ENCODE measurements at regions not wholly inside any gene's neighbourhood (a gene's known extent, or its start where the extent isn't known, plus 50 kb on each side); places are given as distances from the start of the nearest gene placed in this dataset.

DNA sequence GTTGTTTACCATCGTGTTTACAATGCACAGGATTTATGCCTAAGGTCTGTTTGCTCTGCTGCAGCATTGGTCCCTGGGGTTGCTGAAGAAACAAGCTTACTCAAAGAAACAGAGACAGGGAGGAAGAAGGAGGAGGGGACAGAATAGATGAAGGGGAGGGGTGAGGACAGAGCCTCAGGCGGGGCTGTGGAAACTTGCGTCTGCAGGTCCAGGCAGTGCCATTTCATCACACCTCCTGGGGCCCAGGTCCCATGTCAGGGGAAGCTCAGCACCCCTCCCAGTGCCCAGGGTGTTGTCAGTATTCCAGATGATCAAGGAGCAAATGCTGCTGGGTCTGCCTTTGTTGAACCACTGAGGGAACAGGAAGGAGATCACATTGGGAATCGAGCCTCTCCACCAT is 1406.8 kb downstream of the TBC1D22A start:
- DNase-seq, result no peak

DNA sequence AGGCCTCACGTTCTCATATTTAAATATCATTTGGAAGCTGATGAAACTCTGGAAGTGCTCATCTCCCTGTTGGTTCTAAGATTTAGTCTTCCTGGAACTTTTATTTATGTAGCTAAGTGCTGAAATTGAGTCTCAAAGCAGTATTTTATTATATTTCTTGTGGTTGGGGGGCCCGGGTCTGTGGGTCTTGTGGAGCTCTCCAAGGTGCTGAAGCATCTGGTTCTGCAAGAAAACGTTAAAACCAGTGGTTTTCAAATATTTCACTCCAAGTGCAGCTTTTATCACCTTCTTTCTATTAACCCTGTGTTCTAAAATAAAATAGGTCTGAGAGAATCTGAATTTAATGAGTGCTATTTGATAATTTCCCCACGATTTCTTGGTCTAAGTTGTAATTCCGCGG is 1404.8 kb downstream of the TBC1D22A start:
- no peak for DNase-seq

DNA sequence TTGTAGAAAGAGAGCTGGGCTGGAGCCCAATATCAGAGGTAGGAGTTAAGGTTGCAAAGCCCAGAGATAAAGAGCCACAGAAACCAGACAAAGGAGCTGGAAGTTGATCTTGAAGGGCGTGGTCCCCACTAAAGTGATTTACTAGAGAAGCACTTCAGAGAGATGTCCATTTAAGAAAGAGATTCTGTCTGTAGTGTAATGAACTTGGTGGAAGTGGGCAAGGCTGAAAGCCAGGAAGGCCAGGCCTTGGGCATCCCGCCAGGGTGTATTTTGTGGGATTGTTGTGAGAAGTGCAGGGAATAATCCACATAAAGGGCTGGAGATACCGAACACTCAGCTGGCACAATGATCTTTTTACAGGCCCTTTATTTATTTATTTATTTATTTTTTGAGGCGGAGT is 1398.8 kb downstream of the TBC1D22A start:
- DNase-seq, result no peak

DNA sequence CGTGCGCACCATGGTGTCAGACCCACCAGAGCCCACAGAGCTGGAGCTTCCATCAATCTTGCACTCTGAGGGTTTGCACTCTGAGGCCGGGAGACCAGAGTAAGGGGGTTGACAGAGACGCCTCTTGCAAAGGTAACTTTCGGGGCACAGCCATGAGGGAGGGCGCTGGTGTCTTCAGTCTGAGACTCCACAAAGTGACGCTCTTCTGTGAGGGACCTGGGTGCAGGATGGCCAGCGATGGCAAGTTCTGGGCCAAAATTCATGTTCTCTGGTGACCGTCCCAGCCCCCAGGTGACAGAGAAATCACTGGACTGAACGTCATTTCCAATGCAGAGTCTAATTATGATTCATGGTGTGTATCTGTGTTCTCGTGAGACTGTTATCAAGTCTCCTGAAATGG is 1395.2 kb downstream of the TBC1D22A start:
- DNase-seq, result no peak

DNA sequence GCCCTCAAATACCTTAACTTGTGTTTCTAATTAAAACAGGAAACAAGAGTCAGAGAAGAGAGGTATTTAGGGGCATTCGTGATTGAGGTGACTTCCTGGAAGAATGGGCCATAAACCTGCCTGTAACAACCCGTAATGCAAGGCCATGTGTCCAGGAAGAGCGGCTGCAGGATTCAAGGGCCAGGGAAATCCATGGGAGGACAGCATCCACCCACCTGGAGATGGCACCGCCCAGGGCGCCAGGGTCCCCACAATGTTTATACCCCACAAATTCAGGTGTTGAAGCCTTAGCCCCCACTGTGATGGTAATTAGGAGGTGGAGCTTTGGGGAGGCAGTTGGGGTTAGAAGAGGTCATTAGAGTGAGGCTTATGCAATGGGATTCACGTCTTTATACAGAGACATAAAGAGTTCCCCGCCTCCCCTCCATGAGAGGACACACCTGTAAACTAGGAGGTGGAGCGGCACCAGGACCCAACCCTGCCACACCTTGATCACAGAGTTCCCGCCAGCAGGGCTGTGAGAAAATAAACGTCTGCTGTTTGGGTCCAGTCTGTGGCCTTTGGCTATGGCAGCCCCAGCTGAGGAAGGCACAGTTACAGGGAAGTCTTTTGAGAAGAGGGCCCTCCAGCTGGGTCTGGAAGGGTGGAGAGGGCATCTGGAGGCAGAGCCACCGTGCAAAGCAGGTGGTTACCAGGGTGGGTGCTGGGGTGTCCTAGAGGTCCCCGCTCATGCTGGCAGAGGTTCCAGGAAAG is 1394.3 kb downstream of the TBC1D22A start:
- DNase-seq, result no peak

DNA sequence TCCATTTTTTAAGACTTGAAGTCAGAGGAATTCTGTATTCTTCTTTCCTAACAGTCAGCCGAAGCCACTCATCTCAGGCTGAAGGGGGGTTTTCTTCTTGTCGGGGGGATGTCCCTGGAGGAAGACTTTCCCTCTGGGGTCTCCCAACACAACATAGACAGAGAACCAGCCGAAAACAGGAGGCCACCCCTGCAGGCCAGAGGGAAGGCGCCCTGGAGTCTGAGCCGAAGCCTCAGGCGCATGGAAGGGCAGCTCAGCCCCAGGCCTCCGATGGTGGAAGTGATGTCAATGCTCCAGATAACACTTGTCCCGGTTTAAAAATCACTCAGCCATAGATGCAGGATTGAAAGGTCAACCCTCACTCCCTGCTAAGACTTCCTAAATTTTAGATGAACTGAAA is 1393.0 kb downstream of the TBC1D22A start:
- DNase-seq, result no peak

DNA sequence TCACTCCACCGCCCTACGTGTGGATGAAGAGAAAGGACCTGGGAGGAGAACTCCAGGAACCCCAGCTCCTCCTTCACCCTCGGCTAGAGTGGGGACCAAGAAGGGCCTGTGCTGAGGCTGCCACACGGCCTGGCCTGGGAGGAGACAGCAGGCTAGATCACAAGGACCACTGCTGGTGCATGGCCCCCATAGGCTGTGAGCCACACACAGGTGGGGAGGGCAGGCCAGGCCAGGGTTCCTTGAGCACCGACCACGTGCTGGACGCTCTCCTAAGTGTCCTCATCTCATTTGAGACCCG is 1392.4 kb downstream of the TBC1D22A start:
- DNase-seq, result no peak

DNA sequence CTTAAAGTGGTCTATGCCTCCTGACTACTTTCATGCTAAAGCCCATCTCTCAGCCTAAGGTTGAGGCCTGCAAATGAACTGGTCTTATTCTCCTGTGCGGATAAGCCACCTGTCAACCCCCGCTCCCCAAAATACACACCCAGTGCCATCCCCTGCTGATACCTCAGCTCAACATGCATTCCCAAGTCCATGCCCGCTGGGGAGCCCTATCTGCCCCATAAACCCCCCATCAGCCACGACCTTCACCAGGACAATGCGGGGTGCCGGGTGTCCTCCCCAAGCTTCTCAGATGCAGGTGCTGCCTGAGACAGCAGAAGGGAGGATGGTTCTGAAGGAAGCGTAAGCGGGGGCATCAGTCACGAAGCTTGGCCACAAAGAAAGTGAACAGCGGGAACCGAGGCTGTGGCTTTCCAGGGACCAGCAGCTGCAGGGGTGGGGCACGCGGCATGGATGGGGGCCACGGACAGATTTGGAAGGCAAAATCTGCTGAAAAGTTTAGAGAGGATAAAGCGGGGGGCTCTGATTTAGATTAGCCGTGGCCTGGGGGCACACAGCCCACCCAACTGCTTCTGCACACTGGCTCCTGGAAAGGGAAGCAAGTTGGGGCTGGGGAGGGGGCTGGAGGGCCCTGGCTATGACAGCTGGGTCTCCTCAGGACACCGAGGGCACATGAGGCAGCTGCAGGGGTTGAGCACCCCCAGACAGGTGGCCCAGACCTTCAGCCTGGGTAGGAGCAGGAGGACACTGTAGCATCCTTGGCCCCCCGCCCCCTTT is 1391.9 kb downstream of the TBC1D22A start:
- DNase-seq, result no peak

DNA sequence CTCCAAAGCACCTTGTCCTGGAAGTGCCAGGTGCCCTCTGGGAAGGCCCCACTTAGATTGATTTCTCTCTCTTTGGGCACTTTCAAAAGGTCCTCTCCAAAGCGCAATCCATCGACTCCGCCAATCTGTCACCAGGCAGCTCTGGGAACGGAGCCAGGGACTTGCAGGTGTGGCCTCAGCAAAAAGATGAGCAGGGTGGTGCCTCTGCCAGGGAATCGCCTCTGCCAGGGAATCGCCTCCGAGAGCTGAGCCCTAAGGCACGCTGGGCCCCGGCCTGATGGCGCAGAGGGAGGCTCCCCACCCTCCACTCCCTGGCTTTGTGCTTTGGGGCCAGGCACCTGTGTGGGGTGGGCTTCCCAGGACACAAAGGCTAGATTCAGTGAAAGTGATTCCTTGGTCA is 1391.3 kb downstream of the TBC1D22A start:
- DNase-seq, result no peak

DNA sequence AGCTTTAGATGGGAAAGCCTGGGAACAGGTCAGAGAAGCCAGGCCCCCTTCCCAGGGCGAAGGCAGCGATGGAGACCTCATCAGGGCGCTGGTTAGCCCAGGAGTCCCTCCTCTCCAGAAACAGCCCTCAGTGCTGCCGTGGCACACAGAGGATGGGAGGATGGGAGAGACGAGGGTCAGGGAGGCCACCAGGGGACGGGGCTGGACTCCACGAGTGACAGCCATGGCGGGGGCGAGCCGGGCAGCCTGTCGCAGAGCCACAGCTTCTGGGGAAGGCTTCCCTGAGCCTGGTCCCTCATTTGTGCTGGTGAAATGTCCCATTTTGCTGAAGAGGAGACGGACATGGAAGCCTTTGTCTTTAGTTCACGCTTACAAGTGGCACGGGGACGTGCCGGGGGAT is 1390.5 kb downstream of the TBC1D22A start:
- DNase-seq, result no peak

DNA sequence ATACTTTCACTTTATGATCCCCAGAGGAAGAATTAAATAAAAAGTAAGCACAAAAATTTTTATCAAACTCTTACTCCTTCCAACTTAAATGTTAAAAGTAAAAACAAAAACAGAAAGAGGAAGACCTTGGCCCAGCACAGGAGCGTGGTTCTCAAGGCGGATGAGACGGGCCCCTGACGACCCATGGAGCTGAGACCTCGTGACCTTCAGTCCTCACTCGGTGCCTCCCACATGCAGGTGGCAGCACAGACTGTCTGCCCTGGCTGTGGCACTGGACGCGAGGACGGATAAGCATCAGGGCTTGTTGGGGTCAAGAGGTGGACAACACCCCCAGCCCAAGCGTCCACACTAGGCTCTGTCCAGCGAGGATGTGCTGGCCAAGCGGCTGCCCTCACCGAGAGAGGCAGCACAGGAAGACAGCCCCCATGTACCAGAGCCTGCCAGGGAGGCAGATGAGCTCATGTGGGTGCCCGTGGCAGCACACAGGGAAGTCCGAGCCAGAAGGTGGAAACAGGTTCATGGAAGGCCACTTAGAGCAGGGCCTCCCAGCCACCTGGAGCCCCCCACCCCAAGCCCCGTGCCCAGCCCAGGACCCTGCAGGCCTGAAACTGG is 1389.8 kb downstream of the TBC1D22A start:
- no peak for DNase-seq

DNA sequence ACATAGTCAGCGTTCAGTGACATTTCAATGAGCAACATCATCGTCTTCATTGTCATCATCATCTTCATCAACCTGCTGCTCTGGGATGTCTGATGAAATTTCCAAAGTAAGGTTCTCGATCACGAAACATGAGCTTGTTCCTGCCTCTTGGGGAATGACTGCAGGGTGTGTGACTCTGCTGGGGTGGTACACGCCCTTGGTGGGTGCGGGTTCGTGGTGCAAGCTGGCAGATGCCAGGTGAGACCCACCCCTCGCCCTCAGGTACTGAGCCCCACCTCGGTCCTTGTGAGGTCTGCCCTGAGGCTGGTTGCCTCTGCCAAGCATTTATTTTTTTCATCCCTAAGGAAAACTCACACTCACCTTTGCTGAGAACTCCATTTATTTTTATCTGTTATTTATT is 1389.2 kb downstream of the TBC1D22A start:
- no peak for DNase-seq

DNA sequence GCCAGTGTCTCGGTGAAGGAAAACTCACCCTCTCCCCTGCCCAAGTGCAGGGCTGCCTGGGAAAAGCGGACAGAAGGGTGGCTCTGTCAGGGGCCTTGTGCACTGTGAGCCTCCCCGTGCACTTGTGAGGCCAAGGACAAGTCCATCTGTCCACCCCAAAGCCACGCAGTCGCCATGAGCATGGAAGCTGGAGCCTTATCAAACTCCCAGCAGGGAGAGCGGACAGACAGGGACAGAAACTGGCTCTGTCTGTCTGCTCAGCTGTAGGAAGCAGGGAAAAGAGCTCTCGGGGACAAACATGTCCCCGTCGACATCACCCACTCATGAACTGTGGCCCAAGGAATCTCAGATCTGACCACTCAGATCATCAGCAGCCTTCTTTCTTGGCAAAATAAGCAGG is 1385.4 kb downstream of the TBC1D22A start:
- DNase-seq, result no peak

DNA sequence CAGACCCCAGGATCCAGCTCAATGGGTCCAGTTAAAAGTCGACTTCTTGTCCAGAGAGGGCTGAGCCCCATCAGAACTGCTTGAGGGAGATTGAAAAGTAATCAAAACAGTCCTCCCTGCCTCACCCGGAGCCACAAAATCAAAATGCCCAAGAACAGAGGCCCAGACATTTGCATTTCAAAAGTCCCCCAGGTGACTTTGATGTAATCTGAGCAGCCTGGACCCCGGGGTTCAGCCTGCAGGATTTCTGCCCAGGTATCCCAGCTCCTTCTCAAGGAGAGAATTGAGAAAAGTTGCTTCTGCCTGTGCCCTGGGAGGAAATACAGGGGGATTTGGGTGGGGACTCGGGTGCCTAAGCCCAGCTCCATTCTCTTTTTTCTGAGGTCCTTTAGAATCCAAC is 1385.0 kb downstream of the TBC1D22A start:
- no peak for DNase-seq

DNA sequence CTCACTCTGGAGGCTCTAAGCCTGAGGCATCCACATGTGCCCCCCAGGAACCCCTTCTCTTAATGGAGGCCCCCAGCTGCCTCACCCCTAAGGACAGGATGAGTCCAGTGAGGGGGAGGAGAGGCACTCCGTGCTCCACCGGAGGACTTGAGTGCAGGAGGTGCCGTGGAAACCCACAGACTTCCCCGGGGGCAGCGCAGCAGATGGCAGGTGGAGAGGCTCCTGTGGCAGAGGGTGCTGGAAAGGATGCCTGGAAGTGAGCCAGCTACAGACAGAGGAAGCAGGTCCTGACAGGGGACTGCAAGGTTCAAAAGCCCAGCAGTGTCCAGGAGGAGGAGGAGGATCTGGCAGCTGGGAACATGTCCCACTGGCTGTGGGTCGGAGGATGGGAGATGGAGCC is 1384.0 kb downstream of the TBC1D22A start:
- no peak for DNase-seq

DNA sequence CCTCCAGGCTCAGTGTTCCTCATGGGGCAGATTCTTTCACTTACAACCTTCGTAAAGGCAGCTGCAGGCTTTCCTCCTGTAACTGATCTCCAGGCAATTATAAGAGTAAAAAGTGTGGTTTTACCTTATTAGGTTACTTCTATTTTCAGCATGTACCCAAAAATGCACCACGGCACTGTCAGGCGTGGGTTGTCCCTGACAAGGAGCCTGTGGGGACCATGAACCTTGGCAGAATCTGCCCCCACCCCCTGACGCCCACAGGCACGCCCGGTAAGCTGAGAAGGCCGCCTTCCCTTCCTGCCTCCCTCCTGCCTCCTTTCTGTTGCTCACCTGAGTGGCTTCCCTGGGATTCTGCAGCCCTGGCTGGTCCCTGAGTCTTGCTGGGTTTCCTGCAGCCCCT is 1383.3 kb downstream of the TBC1D22A start:
- no peak for DNase-seq

DNA sequence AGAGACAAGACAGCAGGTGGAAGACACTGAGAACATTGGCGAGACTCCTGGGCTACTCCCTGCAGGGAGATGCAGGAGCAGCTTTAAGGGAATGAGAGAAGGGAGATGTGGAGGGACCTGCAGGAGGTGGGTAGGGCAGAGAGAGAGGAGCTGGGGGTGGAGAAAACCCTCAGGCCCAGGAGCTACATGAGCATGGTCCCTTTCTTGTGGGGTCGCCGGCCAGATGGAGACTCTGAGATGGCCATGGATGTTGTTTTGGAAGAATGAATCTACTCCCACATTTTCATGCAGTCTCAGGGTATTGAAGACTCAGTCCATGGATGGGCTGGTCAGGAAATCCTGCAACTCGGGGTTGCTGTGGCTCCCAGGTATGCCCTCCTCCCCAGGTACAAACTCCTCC is 1381.9 kb downstream of the TBC1D22A start:
- no peak for DNase-seq

DNA sequence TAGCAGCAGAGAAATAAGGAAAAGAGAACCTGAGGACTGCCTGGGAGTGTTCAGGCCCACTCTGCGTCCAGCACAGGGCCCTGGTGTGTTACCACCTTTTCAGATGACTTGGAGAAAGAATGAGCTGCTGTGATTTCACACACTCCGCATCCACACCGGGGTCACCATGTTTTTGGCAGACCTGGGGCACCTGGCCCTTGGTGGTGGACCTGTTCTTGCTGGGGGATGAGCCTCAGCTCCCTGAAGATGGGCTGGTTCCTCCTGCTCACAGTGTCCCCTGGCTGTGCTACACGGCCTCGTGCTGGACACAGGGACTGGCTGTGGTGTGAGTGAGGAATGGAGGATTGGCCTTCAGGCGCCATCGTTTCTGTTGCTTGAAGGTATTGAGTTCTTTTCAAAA is 1381.4 kb downstream of the TBC1D22A start:
- no peak for DNase-seq

DNA sequence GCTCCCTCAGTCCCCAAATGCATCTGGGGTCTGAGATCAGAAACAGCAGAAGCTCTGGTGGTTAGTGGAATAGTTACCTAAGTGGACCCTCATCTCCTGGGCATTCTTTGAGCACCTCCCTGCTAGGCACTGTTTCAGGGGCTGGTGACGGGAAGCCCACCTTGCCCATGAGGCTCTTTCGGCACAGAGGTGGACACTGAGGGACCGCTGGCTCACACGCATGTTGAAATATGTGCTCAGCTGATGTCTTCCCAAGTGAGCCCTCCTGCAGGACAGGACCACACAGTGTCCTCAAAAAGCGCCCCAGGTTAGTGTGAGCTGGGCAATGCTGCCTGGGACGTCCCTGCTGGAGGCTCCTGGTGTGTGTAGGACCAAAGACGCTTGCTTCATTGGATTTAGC is 1379.9 kb downstream of the TBC1D22A start:
- DNase-seq, result no peak

DNA sequence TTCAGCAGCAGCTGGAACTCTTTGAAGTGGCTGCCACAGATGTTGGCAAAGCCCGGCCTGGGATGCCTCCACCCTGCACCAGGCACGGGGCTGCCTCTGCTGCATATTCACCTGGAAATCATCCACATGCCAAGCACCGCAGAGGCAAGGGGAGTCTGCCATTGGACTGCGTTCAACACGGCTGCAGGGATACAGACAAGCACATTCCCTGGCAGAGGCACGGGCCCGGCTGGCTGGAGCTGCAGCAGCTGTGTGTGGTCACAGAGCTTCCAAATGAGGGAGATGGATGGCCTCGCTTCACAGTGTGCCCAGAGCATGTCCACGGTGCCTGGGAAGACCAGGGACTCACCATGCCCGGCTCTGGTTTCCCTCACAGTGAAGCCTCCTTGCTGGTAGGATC is 1378.9 kb downstream of the TBC1D22A start:
- DNase-seq, result no peak

DNA sequence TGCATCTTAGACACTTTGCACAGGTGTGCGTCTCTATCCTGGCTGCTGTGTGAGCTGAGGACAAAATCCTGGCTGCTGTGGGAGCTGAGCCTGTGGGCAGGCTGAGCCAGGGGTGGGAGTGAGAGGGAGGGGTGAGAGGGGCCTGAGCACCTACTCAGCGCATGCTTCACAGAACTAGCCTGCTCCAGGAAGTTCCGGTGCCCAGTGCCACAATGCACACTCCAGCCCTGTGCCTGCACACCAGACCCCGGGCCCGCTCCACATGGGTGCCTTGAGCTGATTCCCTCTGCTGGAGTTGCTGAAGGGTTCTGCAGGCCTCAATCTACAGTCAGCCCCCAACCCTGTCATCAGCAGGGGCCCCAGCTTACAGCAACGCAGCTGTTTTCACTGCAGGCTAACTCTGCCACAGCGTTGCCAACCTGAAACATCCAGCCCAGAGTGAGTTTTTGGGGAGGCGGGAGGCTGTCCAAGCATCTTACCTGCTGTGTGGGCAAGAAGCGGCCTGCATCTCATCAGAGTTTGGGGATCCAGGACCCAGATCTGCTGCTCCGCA is 1377.9 kb downstream of the TBC1D22A start:
- DNase-seq, result no peak

DNA sequence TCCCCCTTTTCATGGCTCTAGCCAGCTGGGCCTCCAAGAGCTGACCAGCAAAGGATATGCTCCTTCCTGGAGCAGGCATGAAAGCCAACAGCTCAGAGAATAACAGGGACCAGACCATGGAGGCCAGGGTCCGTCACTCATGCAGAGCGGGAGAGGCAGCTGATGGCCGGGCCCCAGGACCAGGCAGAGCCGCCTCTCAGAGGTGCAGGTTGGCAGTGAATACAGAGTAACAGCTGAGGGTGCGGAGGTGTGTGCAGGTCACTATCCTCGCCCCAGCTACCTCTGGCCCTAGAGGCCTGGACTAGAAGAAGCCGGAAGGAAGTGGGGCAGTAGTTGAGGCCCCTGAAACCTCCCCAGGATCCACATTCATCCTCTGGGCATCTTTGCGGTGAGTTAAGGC is 1377.3 kb downstream of the TBC1D22A start:
- no peak for DNase-seq

DNA sequence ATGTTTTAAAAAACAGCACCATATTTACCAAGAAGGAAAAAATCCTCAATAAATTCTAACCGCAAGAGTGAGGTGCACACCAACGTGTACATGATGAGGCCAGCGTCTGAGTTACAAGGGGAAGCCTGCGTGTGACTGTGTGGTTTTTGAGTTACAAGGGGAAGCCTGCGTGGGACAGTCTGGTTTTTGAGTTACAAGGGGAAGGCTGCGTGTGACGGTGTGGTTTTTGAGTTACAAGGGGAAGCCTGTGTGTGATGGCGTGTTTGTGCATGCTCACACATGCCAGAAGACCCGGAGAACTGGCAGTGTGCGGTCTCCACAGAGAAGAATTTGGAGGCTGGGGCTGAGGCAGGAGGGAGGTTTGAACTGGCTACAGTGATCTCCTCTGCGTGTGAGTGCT is 1376.4 kb downstream of the TBC1D22A start:
- DNase-seq, result no peak

DNA sequence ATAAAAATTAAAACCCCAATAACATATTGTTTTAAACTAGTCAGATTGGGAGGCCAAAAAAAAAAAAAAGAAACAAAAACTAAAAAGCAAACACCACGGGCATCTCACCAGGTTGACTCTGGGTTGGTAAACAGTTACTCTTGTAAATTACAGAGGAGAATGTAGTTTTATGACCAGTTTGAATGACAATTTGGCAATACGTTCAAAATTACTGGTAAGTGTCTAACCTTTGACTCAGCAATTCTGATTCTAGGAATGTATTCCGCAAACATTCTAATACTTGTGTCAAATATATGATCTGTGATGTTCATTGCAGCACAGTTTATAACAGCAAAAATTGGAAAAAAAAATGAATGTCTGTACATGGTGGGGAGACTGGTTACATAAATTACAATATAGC is 1376.0 kb downstream of the TBC1D22A start:
- DNase-seq, result no peak

Data from activated T-cell treated with anti-CD3 and anti-CD28 coated beads, Interleukin-2, amount 50 U/mL, for 48 hours (primary cell).